ENCODE measurements at regions not wholly inside any gene's neighbourhood (a gene's known extent, or its start where the extent isn't known, plus 50 kb on each side); places are given as distances from the start of the nearest gene placed in this dataset.

GRCh38 chr22:27540247-27540646 is 261.3 kb downstream of the MN1 start:
- TF ChIP-seq POLR2A (IDR thresholded peaks at IDR 0.05): no peak
- no peak for TF ChIP-seq CTCF (IDR thresholded peaks at IDR 0.05)
- Histone ChIP-seq H3K4me3 (no peak overlapping the region), H3K27me3 (no peaks in the 10 kb centered on the region), H3K4me1 (no peaks in the 10 kb centered on the region), H3K36me3 (no peaks in the 10 kb centered on the region), H3K27ac (no peak overlapping the region), H3K9me3 (no peaks in the 10 kb centered on the region)
- DNase-seq: no peak

- H3K36me3 ChIP-seq: no peaks in the 10 kb centered on the region
- H3K9me3 ChIP-seq: no peaks in the 10 kb centered on the region
- TF ChIP-seq CTCF (IDR thresholded peaks at IDR 0.05) (no peak), POLR2A (IDR thresholded peaks at IDR 0.05) (no peak)
- H3K4me1 ChIP-seq: no peaks in the 10 kb centered on the region
- H3K27ac ChIP-seq: no peak overlapping the region
- no peak for DNase-seq
- H3K4me3 ChIP-seq: no peak overlapping the region
- no peaks in the 10 kb centered on the region for H3K27me3 ChIP-seq
Measured at GRCh38 chr22:27540656-27541396, 260.7 kb downstream of the MN1 start.

- Histone ChIP-seq H3K27me3 (no peaks in the 10 kb centered on the region), H3K9me3 (no peaks in the 10 kb centered on the region), H3K36me3 (no peaks in the 10 kb centered on the region), H3K4me3 (no peak overlapping the region), H3K27ac (no peak overlapping the region), H3K4me1 (no peaks in the 10 kb centered on the region)
- TF ChIP-seq CTCF (IDR thresholded peaks at IDR 0.05) (no peak), POLR2A (IDR thresholded peaks at IDR 0.05) (no peak)
- DNase-seq: no peak
Measured at GRCh38 chr22:27541836-27542235, 259.7 kb downstream of the MN1 start.

GRCh38 chr22:27542602-27543001 is 259.0 kb downstream of the MN1 start:
- Histone ChIP-seq H3K36me3 (no peaks in the 10 kb centered on the region), H3K4me3 (no peak overlapping the region), H3K27me3 (no peaks in the 10 kb centered on the region), H3K27ac (no peak overlapping the region), H3K9me3 (no peaks in the 10 kb centered on the region), H3K4me1 (no peaks in the 10 kb centered on the region)
- TF ChIP-seq POLR2A (IDR thresholded peaks at IDR 0.05): no peak
- TF ChIP-seq CTCF (IDR thresholded peaks at IDR 0.05): no peak
- DNase-seq: no peak

- DNase-seq: no peak
- no peak overlapping the region for H3K4me3 ChIP-seq
- H3K36me3 ChIP-seq: no peaks in the 10 kb centered on the region
- TF ChIP-seq CTCF (IDR thresholded peaks at IDR 0.05): no peak
- no peak for TF ChIP-seq POLR2A (IDR thresholded peaks at IDR 0.05)
- no peaks in the 10 kb centered on the region for H3K9me3 ChIP-seq
- H3K4me1 ChIP-seq: no peaks in the 10 kb centered on the region
- H3K27me3 ChIP-seq: no peaks in the 10 kb centered on the region
- H3K27ac ChIP-seq: no peak overlapping the region
Measured at GRCh38 chr22:27543460-27543859, 258.1 kb downstream of the MN1 start.

- no peak for DNase-seq
- Histone ChIP-seq H3K27me3 (no peaks in the 10 kb centered on the region), H3K9me3 (no peaks in the 10 kb centered on the region), H3K4me3 (no peak overlapping the region), H3K27ac (no peak overlapping the region), H3K4me1 (no peaks in the 10 kb centered on the region), H3K36me3 (no peaks in the 10 kb centered on the region)
- TF ChIP-seq POLR2A (IDR thresholded peaks at IDR 0.05): no peak
Measured at GRCh38 chr22:27545085-27545484, 256.5 kb downstream of the MN1 start.

Data from Peyer's patch (tissue), 4 donors.